SU-DHL-6 (cell line): ENCODE measurements at regions not wholly inside any gene's neighbourhood (a gene's known extent, or its start where the extent isn't known, plus 50 kb on each side); places are given as distances from the start of the nearest gene placed in this dataset.

Source experiments
- EZH2phosphoT487 ChIP-seq: fragments of 200-600 bp; sonication (generic), shearing (Covaris generic); conservative IDR thresholded peaks from 2 replicates; pipeline ENCODE4 v1.6.1; 2018; ENCODE audit warnings: mild to moderate bottlenecking, antibody characterized with exemption, low read length, moderate library complexity, mixed read lengths
- TF ChIP-seq, protein P1 (sequence below): fragments of 200-600 bp; sonication (generic); IDR thresholded peaks from one replicate; pipeline ENCODE4 v1.5.1; 2017; ENCODE audit warnings: antibody characterized with exemption, mild to moderate bottlenecking, low read length, moderate library complexity; ENCODE audit not compliant: insufficient read depth, poor library complexity, severe bottlenecking

- TF ChIP-seq, protein P1, sequence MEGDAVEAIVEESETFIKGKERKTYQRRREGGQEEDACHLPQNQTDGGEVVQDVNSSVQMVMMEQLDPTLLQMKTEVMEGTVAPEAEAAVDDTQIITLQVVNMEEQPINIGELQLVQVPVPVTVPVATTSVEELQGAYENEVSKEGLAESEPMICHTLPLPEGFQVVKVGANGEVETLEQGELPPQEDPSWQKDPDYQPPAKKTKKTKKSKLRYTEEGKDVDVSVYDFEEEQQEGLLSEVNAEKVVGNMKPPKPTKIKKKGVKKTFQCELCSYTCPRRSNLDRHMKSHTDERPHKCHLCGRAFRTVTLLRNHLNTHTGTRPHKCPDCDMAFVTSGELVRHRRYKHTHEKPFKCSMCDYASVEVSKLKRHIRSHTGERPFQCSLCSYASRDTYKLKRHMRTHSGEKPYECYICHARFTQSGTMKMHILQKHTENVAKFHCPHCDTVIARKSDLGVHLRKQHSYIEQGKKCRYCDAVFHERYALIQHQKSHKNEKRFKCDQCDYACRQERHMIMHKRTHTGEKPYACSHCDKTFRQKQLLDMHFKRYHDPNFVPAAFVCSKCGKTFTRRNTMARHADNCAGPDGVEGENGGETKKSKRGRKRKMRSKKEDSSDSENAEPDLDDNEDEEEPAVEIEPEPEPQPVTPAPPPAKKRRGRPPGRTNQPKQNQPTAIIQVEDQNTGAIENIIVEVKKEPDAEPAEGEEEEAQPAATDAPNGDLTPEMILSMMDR = no peak
- no peak for TF ChIP-seq EZH2phosphoT487
These were observed 156.2 kb downstream of the ZBTB18 start for GRCh38 chr1:244207042-244207934.
